CD14-positive monocyte (primary cell): ENCODE measurements at regions not wholly inside any gene's neighbourhood (a gene's known extent, or its start where the extent isn't known, plus 50 kb on each side); places are given as distances from the start of the nearest gene placed in this dataset.
"Not testable (repeated sequence)": the region's sequence is repeated elsewhere in the genome, so short reads cannot be mapped to it uniquely, and the experiment has no call there.

Experiments
- DNase-seq, 3 donors: peaks; one replicate each; pipeline ENCODE4 v3.0.0-alpha.2; 2011 to 2022
- H2AFZ ChIP-seq: 2 replicates; pipeline ENCODE4 v1.6.0; 2012; ENCODE audit warnings: mild to moderate bottlenecking, low read depth, low read length, inconsistent platforms; ENCODE audit not compliant: insufficient read depth, poor library complexity, severe bottlenecking
- H3K27ac ChIP-seq, 2 donors: 1 replicate in 1 of 2; 2 replicates in 1 of 2; pipeline ENCODE4 v1.5.1; 2012 to 2013; ENCODE audit warnings: low read length in 2 of 2, control low read depth in 1 of 2, inconsistent platforms in 1 of 2, low read depth in 1 of 2, mild to moderate bottlenecking in 1 of 2
- H3K27me3 ChIP-seq, 2 donors: one replicate each; pipeline versions ENCODE4 v1.6.0 to v1.6.1; 2011 to 2013; ENCODE audit warnings: low read length in 2 of 2; ENCODE audit not compliant: control insufficient read depth in 2 of 2, insufficient read depth in 2 of 2
- H3K36me3 ChIP-seq, 2 donors: replicated peaks in 1 of 2; 1 replicate in 1 of 2; 2 replicates in 1 of 2; pipeline versions ENCODE4 v1.5.1 to v1.6.1; 2012 to 2013; ENCODE audit warnings: low read length in 2 of 2, control low read depth in 1 of 2, inconsistent platforms in 1 of 2, mild to moderate bottlenecking in 1 of 2; ENCODE audit not compliant: insufficient read depth in 2 of 2, control insufficient read depth in 1 of 2
- H3K4me1 ChIP-seq, 2 donors: 1 replicate in 1 of 2; 2 replicates in 1 of 2; pipeline versions ENCODE4 v1.5.1 to v1.6.1; 2012 to 2013; ENCODE audit warnings: low read length in 2 of 2, control low read depth in 1 of 2, inconsistent platforms in 1 of 2, mild to moderate bottlenecking in 1 of 2, moderate library complexity in 1 of 2; ENCODE audit not compliant: insufficient read depth in 2 of 2, control insufficient read depth in 1 of 2
- H3K4me2 ChIP-seq: replicated peaks from 2 replicates; pipeline ENCODE3; 2012; ENCODE audit warnings: low read length, moderate library complexity, mild to moderate bottlenecking; ENCODE audit not compliant: poor library complexity, severe bottlenecking; ENCODE audit errors: extremely low read depth
- H3K4me3 ChIP-seq, 3 experiments: fragments of 200-600 bp in 1 of 3; sonication (generic) in 1 of 3; replicated peaks in 1 of 3; 1 replicate in 2 of 3; 2 replicates in 1 of 3; pipeline ENCODE4 v1.5.1; 2011 to 2013; ENCODE audit warnings: low read length in 3 of 3, mild to moderate bottlenecking in 3 of 3, control low read depth in 2 of 3, low read depth in 2 of 3, inconsistent platforms in 1 of 3, moderate library complexity in 1 of 3
- H3K79me2 ChIP-seq: 2 replicates; pipeline ENCODE4 v1.6.0; 2012; ENCODE audit warnings: mild to moderate bottlenecking, control low read depth, inconsistent platforms, low read length, moderate library complexity; ENCODE audit not compliant: insufficient read depth
- H3K9ac ChIP-seq: 2 replicates; pipeline ENCODE4 v1.6.0; 2017; ENCODE audit warnings: low read length, mild to moderate bottlenecking; ENCODE audit not compliant: insufficient read depth, poor library complexity, severe bottlenecking
- H3K9me3 ChIP-seq, 2 donors: replicated peaks in 1 of 2; 1 replicate in 1 of 2; 2 replicates in 1 of 2; pipeline versions ENCODE4 v1.5.1 to v1.6.1; 2012 to 2013; ENCODE audit warnings: low read length in 2 of 2, control low read depth in 1 of 2; ENCODE audit not compliant: control insufficient read depth in 1 of 2, insufficient read depth in 1 of 2
- H4K20me1 ChIP-seq: 2 replicates; pipeline ENCODE4 v1.6.0; 2012; ENCODE audit warnings: mild to moderate bottlenecking, low read length, control low read depth, moderate library complexity; ENCODE audit not compliant: insufficient read depth
- H3K27ac Mint-ChIP-seq, 7 donors: one replicate each; pipeline ENCODE4 v1.8.0; 2020; ENCODE audit warnings: mild to moderate bottlenecking in 7 of 7, mixed read lengths in 7 of 7, moderate library complexity in 6 of 7, inconsistent platforms in 2 of 7
- H3K27me3 Mint-ChIP-seq, 3 donors: one replicate each; pipeline ENCODE4 v1.8.0; 2021 to 2022; ENCODE audit warnings: low read depth in 3 of 3, mild to moderate bottlenecking in 3 of 3, mixed read lengths in 3 of 3, moderate library complexity in 3 of 3, inconsistent platforms in 1 of 3
- H3K36me3 Mint-ChIP-seq, 2 donors: one replicate each; pipeline ENCODE4 v1.8.0; 2020; ENCODE audit warnings: mixed read lengths in 2 of 2, inconsistent platforms in 1 of 2, mild to moderate bottlenecking in 1 of 2
- H3K4me1 Mint-ChIP-seq: one replicate; pipeline ENCODE4 v1.8.0; 2020; ENCODE audit warnings: mild to moderate bottlenecking, mixed read lengths
- H3K4me3 Mint-ChIP-seq, 2 donors: one replicate each; pipeline ENCODE4 v1.8.0; 2020; ENCODE audit warnings: mild to moderate bottlenecking in 2 of 2, mixed read lengths in 2 of 2, moderate library complexity in 1 of 2
- H3K9me3 Mint-ChIP-seq, 7 donors: one replicate each; pipeline ENCODE4 v1.8.0; 2020 to 2022; ENCODE audit warnings: mixed read lengths in 7 of 7, mild to moderate bottlenecking in 6 of 7, moderate library complexity in 6 of 7, inconsistent platforms in 2 of 7
- WGBS: methylation state at CpG from one replicate; pipeline ENCODE4 v1.1.5; 2013; ENCODE audit warnings: missing lambda C conversion rate; ENCODE audit not compliant: insufficient coverage; 5-methylcytosine and 5-hydroxymethylcytosine counted together
- intact Hi-C, 2 donors: fragments of 100-400 bp; cut with micrococcal nuclease; formaldehyde crosslinking; loops; one replicate each; pipeline versions ENCODE4 v1.15.0 to v1.15.1; 2023
- TF ChIP-seq, protein P1 (sequence below): fragments of 200-600 bp; IDR thresholded peaks from one replicate; pipeline ENCODE4 v1.8.0; 2022; ENCODE audit warnings: antibody characterized with exemption, mild to moderate bottlenecking

DNA sequence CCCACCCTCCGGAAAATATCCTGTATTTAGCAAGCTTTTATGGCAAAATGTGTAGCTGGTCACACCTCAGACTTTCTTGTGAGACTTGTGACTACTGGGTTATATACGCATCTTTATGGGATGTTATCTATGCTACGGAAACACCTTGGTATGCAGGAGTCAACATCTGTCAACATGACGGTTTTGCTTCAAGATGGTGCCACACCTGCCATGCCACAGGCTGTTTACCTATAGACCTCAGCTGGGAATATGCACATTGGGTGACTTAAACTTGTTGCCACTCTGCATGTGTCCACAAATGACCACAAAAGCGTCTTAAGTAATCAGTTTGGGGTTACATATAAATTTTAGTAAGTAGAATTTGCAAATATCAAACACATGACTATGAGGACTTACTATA lies 192.3 kb upstream of the ATP6AP2 start:
- H3K36me3 Mint-ChIP-seq: no peaks in the 10 kb centered on the region
- H3K9ac ChIP-seq: no peak overlapping the region
- no peak overlapping the region for H3K27ac Mint-ChIP-seq
- no peaks in the 10 kb centered on the region for H3K27me3 ChIP-seq
- TF ChIP-seq, protein P1, sequence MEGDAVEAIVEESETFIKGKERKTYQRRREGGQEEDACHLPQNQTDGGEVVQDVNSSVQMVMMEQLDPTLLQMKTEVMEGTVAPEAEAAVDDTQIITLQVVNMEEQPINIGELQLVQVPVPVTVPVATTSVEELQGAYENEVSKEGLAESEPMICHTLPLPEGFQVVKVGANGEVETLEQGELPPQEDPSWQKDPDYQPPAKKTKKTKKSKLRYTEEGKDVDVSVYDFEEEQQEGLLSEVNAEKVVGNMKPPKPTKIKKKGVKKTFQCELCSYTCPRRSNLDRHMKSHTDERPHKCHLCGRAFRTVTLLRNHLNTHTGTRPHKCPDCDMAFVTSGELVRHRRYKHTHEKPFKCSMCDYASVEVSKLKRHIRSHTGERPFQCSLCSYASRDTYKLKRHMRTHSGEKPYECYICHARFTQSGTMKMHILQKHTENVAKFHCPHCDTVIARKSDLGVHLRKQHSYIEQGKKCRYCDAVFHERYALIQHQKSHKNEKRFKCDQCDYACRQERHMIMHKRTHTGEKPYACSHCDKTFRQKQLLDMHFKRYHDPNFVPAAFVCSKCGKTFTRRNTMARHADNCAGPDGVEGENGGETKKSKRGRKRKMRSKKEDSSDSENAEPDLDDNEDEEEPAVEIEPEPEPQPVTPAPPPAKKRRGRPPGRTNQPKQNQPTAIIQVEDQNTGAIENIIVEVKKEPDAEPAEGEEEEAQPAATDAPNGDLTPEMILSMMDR: no peak
- no peaks in the 10 kb centered on the region for H3K79me2 ChIP-seq
- peaks cover 41% of the 10 kb centered on the region for H3K4me1 Mint-ChIP-seq
- no peak overlapping the region for H2AFZ ChIP-seq
- H3K4me1 ChIP-seq: peaks cover 49 to 51% of the 10 kb centered on the region in 2 donors
- H3K36me3 ChIP-seq: no peaks in the 10 kb centered on the region
- H3K9me3 Mint-ChIP-seq: peaks cover 0 to 5% (median under 1%) of the 10 kb centered on the region in 7 donors
- H3K4me2 ChIP-seq: no peak overlapping the region
- H3K27ac ChIP-seq: no peak overlapping the region
- H4K20me1 ChIP-seq: no peaks in the 10 kb centered on the region
- no peak overlapping the region for H3K4me3 ChIP-seq
- H3K27me3 Mint-ChIP-seq: peaks cover 0 to 17% (median 0%) of the 10 kb centered on the region in 3 donors
- H3K9me3 ChIP-seq: no peaks in the 10 kb centered on the region
- 100% methylated on average over 1 of the region's 5 CpGs for WGBS
- no peak overlapping the region for H3K4me3 Mint-ChIP-seq
- intact Hi-C loops: loop anchor here in 1 of 2 donors (10.0 kb wide), 2 partner anchors 46 to 84 kb away; no protein-coding TSS in a partner anchor
- no peak for DNase-seq

DNA sequence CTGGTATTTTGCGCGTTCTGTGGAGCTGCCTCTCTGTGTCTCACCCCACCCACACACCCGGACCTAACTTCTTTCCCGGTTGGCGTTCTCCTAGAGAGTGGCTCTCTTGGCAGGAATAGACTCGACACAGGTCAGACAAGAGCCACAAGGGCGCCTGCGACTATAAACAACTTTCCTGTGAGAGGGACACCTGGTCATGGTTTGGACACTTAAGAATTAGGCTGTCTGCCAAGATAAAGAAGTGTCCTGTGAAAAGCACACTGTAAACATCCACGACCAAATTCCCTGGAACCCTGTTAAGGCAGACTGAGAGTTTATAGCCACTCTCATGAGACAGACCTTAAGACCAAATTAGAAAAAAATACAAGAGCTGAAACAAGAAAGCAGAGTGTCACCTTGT lies 192.9 kb upstream of the ATP6AP2 start:
- DNase-seq, H3K4me3 Mint-ChIP-seq, H4K20me1 ChIP-seq, H3K9ac ChIP-seq, H3K36me3 ChIP-seq, H3K4me3 ChIP-seq, H3K4me2 ChIP-seq, H3K9me3 ChIP-seq, H3K36me3 Mint-ChIP-seq, H3K27me3 ChIP-seq, H2AFZ ChIP-seq, H3K9me3 Mint-ChIP-seq, H3K79me2 ChIP-seq: not testable (repeated sequence)
- H3K27ac ChIP-seq: peak overlapping the region in 1 of 2 donors; percentile 96
- H3K27ac Mint-ChIP-seq: peak overlapping the region in 6 of 7 donors; percentile 20 to 90 (median 52)
- H3K4me1 ChIP-seq: peaks cover 52 to 54% of the 10 kb centered on the region in 2 donors
- peaks cover 0 to 19% (median 0%) of the 10 kb centered on the region in 3 donors for H3K27me3 Mint-ChIP-seq
- intact Hi-C loops: loop anchor here in 1 of 2 donors (10.0 kb wide), 2 partner anchors 47 to 83 kb away; no protein-coding TSS in a partner anchor
- H3K4me1 Mint-ChIP-seq: peaks cover 44% of the 10 kb centered on the region
- no CpG with 5 or more reads among the region's 9 CpGs for WGBS

DNA sequence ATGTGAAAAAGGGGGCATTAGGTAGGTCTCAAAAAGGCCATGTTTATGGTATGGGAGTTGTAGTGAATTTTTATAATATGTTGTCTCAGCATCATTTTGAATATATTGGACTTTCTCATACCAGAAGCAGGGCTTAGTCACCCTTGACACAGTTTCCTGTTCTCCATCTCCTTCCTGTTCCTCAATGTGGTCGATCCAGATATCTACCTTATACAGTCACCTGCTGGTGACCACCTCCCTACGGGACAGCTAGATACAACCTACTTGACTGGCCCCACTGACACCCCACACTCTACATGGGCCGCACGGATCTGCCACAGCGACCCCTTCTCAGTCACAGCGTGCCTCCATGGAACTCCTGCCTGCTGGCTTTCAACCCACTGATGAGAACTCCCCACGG lies 193.5 kb upstream of the ATP6AP2 start:
- H3K36me3 Mint-ChIP-seq, H3K9me3 Mint-ChIP-seq, H3K9me3 ChIP-seq, H3K79me2 ChIP-seq, H4K20me1 ChIP-seq, H2AFZ ChIP-seq, H3K27me3 ChIP-seq, H3K36me3 ChIP-seq: not testable (repeated sequence)
- 27% methylated on average over 3 of the region's 7 CpGs for WGBS
- Histone ChIP-seq H3K4me2 (peak overlapping the region; percentile 42), H3K27ac (peak overlapping the region in 1 of 2 donors; percentile 96), H3K9ac (peak overlapping the region; percentile 9), H3K4me1 (peaks cover 57 to 58% of the 10 kb centered on the region in 2 donors), H3K4me3 (peak overlapping the region in 1 of 3 experiments; percentile 19)
- H3K27ac Mint-ChIP-seq: peak overlapping the region; percentile 68 to 91 (median 85)
- H3K4me1 Mint-ChIP-seq: peaks cover 46% of the 10 kb centered on the region
- peaks cover 0 to 19% (median 0%) of the 10 kb centered on the region in 3 donors for H3K27me3 Mint-ChIP-seq
- peak; percentile 44 to 78 (median 58) for DNase-seq
- intact Hi-C loops: loop anchor here in 1 of 2 donors (10.0 kb wide), 2 partner anchors 47 to 83 kb away; no protein-coding TSS in a partner anchor
- H3K4me3 Mint-ChIP-seq: peak overlapping the region in 1 of 2 donors; percentile 55
